B cell (primary cell): ENCODE measurements at regions not wholly inside any gene's neighbourhood (a gene's known extent, or its start where the extent isn't known, plus 50 kb on each side); places are given as distances from the start of the nearest gene placed in this dataset.

Source experiments
- ATAC-seq: fragments of 200-7000 bp; cut with Tn5 transposase; one replicate; pipeline ENCODE4 v1.10.0; 2021; ENCODE audit warnings: low read depth, mild to moderate bottlenecking, moderate number of reproducible peaks, moderate library complexity
- CTCF ChIA-PET: fragments of 350-600 bp; sonication (Branson Sonifier 250); formaldehyde crosslinking; loops from one replicate; lab custom pipeline; 2021; ENCODE audit warnings: antibody characterized with exemption, inconsistent platforms; lab: Charles Lee
- POLR2A ChIA-PET: fragments of 350-600 bp; sonication (Branson Sonifier 250); formaldehyde crosslinking; loops from one replicate; lab custom pipeline; 2021; ENCODE audit warnings: antibody characterized with exemption; lab: Charles Lee
- DNase-seq: peaks from one replicate; pipeline ENCODE4 v3.0.0; 2013
- H2AFZ ChIP-seq: 2 replicates; pipeline ENCODE4 v1.6.1; 2012; ENCODE audit warnings: mild to moderate bottlenecking, low read depth, low read length; ENCODE audit not compliant: insufficient read depth, poor library complexity, severe bottlenecking
- H3K27ac ChIP-seq, 2 donors: 1 replicate in 1 of 2; 2 replicates in 1 of 2; pipeline ENCODE4 v1.5.1; 2012 to 2013; ENCODE audit warnings: low read length in 2 of 2, mild to moderate bottlenecking in 2 of 2, moderate library complexity in 1 of 2
- H3K27me3 ChIP-seq, 4 experiments: fragments of 200-600 bp in 1 of 4; sonication (generic) in 1 of 4; replicated peaks in 1 of 4; 1 replicate in 2 of 4; 2 replicates in 2 of 4; pipeline versions ENCODE4 v1.6.1 to v1.7.0; 2013 to 2016; ENCODE audit warnings: low read length in 3 of 4, mild to moderate bottlenecking in 2 of 4, mixed read lengths in 1 of 4, moderate library complexity in 1 of 4; ENCODE audit not compliant: insufficient read depth in 4 of 4, control insufficient read depth in 3 of 4; ENCODE audit errors: control extremely low read depth in 1 of 4
- H3K36me3 ChIP-seq, 2 experiments: replicated peaks in 1 of 2; 1 replicate in 1 of 2; 2 replicates in 1 of 2; pipeline versions ENCODE4 v1.6.1 to v1.7.1; 2013; ENCODE audit warnings: low read length in 1 of 2; ENCODE audit not compliant: insufficient read depth in 2 of 2, control insufficient read depth in 1 of 2; ENCODE audit errors: control extremely low read depth in 1 of 2, extremely low read depth in 1 of 2
- H3K4me1 ChIP-seq, 2 donors: fragments of 200-600 bp in 1 of 2; sonication (generic) in 1 of 2; 1 replicate in 1 of 2; 2 replicates in 1 of 2; pipeline versions ENCODE4 v1.5.1 to v1.6.1; 2013 to 2017; ENCODE audit warnings: low read length in 2 of 2; ENCODE audit not compliant: control insufficient read depth in 2 of 2, insufficient read depth in 2 of 2
- H3K4me2 ChIP-seq: replicated peaks from 2 replicates; pipeline ENCODE3; 2012; ENCODE audit warnings: mild to moderate bottlenecking, low read depth, low read length; ENCODE audit not compliant: poor library complexity, severe bottlenecking
- H3K4me3 ChIP-seq, 5 experiments: fragments of 200-600 bp in 1 of 5; sonication (generic) in 1 of 5; 1 replicate in 3 of 5; 2 replicates in 2 of 5; pipeline versions ENCODE4 v1.5.1 to v1.7.0; 2011 to 2016; ENCODE audit warnings: low read length in 4 of 5, mild to moderate bottlenecking in 4 of 5, low read depth in 2 of 5, control low read depth in 1 of 5, moderate library complexity in 1 of 5; ENCODE audit not compliant: insufficient read depth in 1 of 5; ENCODE audit errors: control extremely low read depth in 1 of 5, extremely low read depth in 1 of 5
- H3K79me2 ChIP-seq: fragments of 200-600 bp; sonication (generic); one replicate; pipeline ENCODE4 v1.6.0; 2016; ENCODE audit warnings: low read length; ENCODE audit not compliant: control insufficient read depth, insufficient read depth
- H3K9ac ChIP-seq: fragments of 200-600 bp; sonication (generic); 2 replicates; pipeline ENCODE4 v1.6.1; 2017; ENCODE audit warnings: mild to moderate bottlenecking, low read length, moderate library complexity
- H3K9me3 ChIP-seq, 3 donors: one replicate each; pipeline versions ENCODE4 v1.6.1 to v1.7.1; 2013; ENCODE audit warnings: low read length in 2 of 3; ENCODE audit not compliant: control insufficient read depth in 2 of 3, insufficient read depth in 1 of 3; ENCODE audit errors: control extremely low read depth in 1 of 3
- H4K20me1 ChIP-seq: 2 replicates; pipeline ENCODE4 v1.6.0; 2012; ENCODE audit warnings: mild to moderate bottlenecking, low read length; ENCODE audit not compliant: insufficient read depth, control insufficient read depth, poor library complexity, severe bottlenecking
- H3K27ac Mint-ChIP-seq: one replicate; pipeline ENCODE4 v1.8.0; 2021; ENCODE audit warnings: mixed read lengths
- H3K27me3 Mint-ChIP-seq: one replicate; pipeline ENCODE4 v1.8.0; 2021; ENCODE audit warnings: mixed read lengths
- H3K4me1 Mint-ChIP-seq: one replicate; pipeline ENCODE4 v1.8.0; 2021; ENCODE audit warnings: mixed read lengths
- H3K4me3 Mint-ChIP-seq: one replicate; pipeline ENCODE4 v1.8.0; 2021; ENCODE audit warnings: mixed read lengths
- H3K9me3 Mint-ChIP-seq: one replicate; pipeline ENCODE4 v1.8.0; 2022; ENCODE audit warnings: mixed read lengths; ENCODE audit not compliant: insufficient read depth
- EZH2 ChIP-seq: IDR thresholded peaks from 2 replicates; pipeline ENCODE4 v1.6.1; 2012; ENCODE audit warnings: borderline replicate concordance, low read depth, mild to moderate bottlenecking, moderate library complexity, low read length; ENCODE audit not compliant: insufficient read depth, poor library complexity, severe bottlenecking
- WGBS: methylation state at CpG from one replicate; pipeline ENCODE4 v1.1.5; 2013; ENCODE audit warnings: missing lambda C conversion rate; ENCODE audit not compliant: insufficient coverage; 5-methylcytosine and 5-hydroxymethylcytosine counted together
- intact Hi-C: fragments of 100-400 bp; cut with micrococcal nuclease; formaldehyde crosslinking; loops from one replicate; pipeline ENCODE4 v1.10.0; 2022
- TF ChIP-seq, protein P1 (sequence below): fragments of 200-600 bp; IDR thresholded peaks from one replicate; pipeline ENCODE4 v1.8.0; 2022; ENCODE audit warnings: antibody characterized with exemption, mild to moderate bottlenecking

GRCh38 chr4:24241511-24241910 is 342.8 kb downstream of the DHX15 start:
- Histone ChIP-seq H3K27ac (no peak overlapping the region), H3K36me3 (no peaks in the 10 kb centered on the region), H3K4me1 (no peaks in the 10 kb centered on the region), H3K9ac (no peak overlapping the region), H3K9me3 (peaks cover 0 to 6% (median 0%) of the 10 kb centered on the region in 3 donors), H3K4me2 (no peak overlapping the region), H3K79me2 (no peaks in the 10 kb centered on the region), H3K27me3 (no peaks in the 10 kb centered on the region), H4K20me1 (no peaks in the 10 kb centered on the region), H3K4me3 (no peak overlapping the region), H2AFZ (no peak overlapping the region)
- DNase-seq: no peak
- Mint-ChIP-seq H3K9me3 (no peaks in the 10 kb centered on the region), H3K4me3 (no peak overlapping the region), H3K4me1 (no peaks in the 10 kb centered on the region), H3K27me3 (no peaks in the 10 kb centered on the region), H3K27ac (no peak overlapping the region)
- no peak for ATAC-seq
- CTCF ChIA-PET: no interaction called here
- POLR2A ChIA-PET: no interaction called here
- 40% methylated on average over 1 of the region's 5 CpGs for WGBS
- intact Hi-C loops: no loop called here
- no peak for TF ChIP-seq EZH2
- TF ChIP-seq, protein P1, sequence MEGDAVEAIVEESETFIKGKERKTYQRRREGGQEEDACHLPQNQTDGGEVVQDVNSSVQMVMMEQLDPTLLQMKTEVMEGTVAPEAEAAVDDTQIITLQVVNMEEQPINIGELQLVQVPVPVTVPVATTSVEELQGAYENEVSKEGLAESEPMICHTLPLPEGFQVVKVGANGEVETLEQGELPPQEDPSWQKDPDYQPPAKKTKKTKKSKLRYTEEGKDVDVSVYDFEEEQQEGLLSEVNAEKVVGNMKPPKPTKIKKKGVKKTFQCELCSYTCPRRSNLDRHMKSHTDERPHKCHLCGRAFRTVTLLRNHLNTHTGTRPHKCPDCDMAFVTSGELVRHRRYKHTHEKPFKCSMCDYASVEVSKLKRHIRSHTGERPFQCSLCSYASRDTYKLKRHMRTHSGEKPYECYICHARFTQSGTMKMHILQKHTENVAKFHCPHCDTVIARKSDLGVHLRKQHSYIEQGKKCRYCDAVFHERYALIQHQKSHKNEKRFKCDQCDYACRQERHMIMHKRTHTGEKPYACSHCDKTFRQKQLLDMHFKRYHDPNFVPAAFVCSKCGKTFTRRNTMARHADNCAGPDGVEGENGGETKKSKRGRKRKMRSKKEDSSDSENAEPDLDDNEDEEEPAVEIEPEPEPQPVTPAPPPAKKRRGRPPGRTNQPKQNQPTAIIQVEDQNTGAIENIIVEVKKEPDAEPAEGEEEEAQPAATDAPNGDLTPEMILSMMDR: no peak

GRCh38 chr4:24240655-24241054 is 343.7 kb downstream of the DHX15 start:
- ATAC-seq (no peak), DNase-seq (no peak)
- H4K20me1 ChIP-seq: no peaks in the 10 kb centered on the region
- H3K4me2 ChIP-seq: no peak overlapping the region
- peaks cover 0 to 3% (median 0%) of the 10 kb centered on the region in 3 donors for H3K9me3 ChIP-seq
- no peaks in the 10 kb centered on the region for H3K4me1 ChIP-seq
- TF ChIP-seq EZH2: no peak
- TF ChIP-seq, protein P1: no peak
- no peaks in the 10 kb centered on the region for H3K9me3 Mint-ChIP-seq
- intact Hi-C loops: no loop called here
- CTCF ChIA-PET: no interaction called here
- no peak overlapping the region for H3K27ac ChIP-seq
- no peaks in the 10 kb centered on the region for H3K36me3 ChIP-seq
- H3K79me2 ChIP-seq: no peaks in the 10 kb centered on the region
- POLR2A ChIA-PET: no interaction called here
- H3K4me3 Mint-ChIP-seq: no peak overlapping the region
- no peaks in the 10 kb centered on the region for H3K27me3 ChIP-seq
- H3K27ac Mint-ChIP-seq: no peak overlapping the region
- H3K4me3 ChIP-seq: no peak overlapping the region
- no peaks in the 10 kb centered on the region for H3K27me3 Mint-ChIP-seq
- H2AFZ ChIP-seq: no peak overlapping the region
- no peaks in the 10 kb centered on the region for H3K4me1 Mint-ChIP-seq
- H3K9ac ChIP-seq: no peak overlapping the region
